Endothelial cell of umbilical vein (primary cell): ENCODE measurements at regions not wholly inside any gene's neighbourhood (a gene's known extent, or its start where the extent isn't known, plus 50 kb on each side); places are given as distances from the start of the nearest gene placed in this dataset.

Experiments
- BruUV-seq: library from RNA; stranded (reverse); fragments of 400-500 nt; replicated peaks from 2 replicates; lab custom pipeline; 2021; lab: Mats Ljungman, UMichigan
- CTCF ChIA-PET: fragments of 300-600, 350-600 bp; sonication (Branson Sonifier 250); formaldehyde crosslinking; loops from one replicate; lab custom pipeline; 2021; ENCODE audit warnings: antibody characterized with exemption, inconsistent platforms; lab: Charles Lee
- POLR2A ChIA-PET: fragments of 300-600, 350-600 bp; sonication (Branson Sonifier 250); formaldehyde crosslinking; loops from one replicate; lab custom pipeline; 2021; ENCODE audit warnings: antibody characterized with exemption, inconsistent platforms; lab: Charles Lee
- DNase-seq: peaks from one replicate; pipeline ENCODE4 v3.0.0-alpha.2; 2011; ENCODE audit warnings: low read depth, low spot score
- FAIRE-seq: peaks from 2 replicates; lab custom pipeline; 2011; peaks lifted over from hg19 to GRCh38; lab: Jason Lieb, UNC
- H2AFZ ChIP-seq: 2 replicates; pipeline ENCODE4 v1.6.0; 2012; ENCODE audit warnings: low read depth, low read length, control low read depth, inconsistent platforms
- H3K27ac ChIP-seq: 2 replicates; pipeline ENCODE4 v1.5.1; 2011; ENCODE audit warnings: low read depth, mild to moderate bottlenecking, control low read depth, low read length, moderate library complexity; ENCODE audit not compliant: insufficient read depth
- H3K27me3 ChIP-seq, 2 experiments: 2 replicates each; pipeline versions ENCODE4 v1.6.0 to v1.6.1; 2011; ENCODE audit warnings: low read length in 2 of 2, mixed read lengths in 1 of 2; ENCODE audit not compliant: control insufficient read depth in 2 of 2, insufficient read depth in 2 of 2
- H3K36me3 ChIP-seq, 2 experiments: 2 replicates in 1 of 2; 3 replicates in 1 of 2; pipeline ENCODE4 v1.5.1; 2011; ENCODE audit warnings: low read length in 2 of 2, mild to moderate bottlenecking in 1 of 2, moderate library complexity in 1 of 2; ENCODE audit not compliant: control insufficient read depth in 2 of 2, insufficient read depth in 2 of 2; ENCODE audit errors: extremely low read depth in 1 of 2
- H3K4me1 ChIP-seq: 3 replicates; pipeline ENCODE4 v1.5.1; 2011; ENCODE audit warnings: mild to moderate bottlenecking, low read length; ENCODE audit not compliant: control insufficient read depth, insufficient read depth; ENCODE audit errors: extremely low read depth
- H3K4me2 ChIP-seq: 2 replicates; pipeline ENCODE4 v1.6.1; 2011; ENCODE audit warnings: low read length, control low read depth, mixed read lengths; ENCODE audit not compliant: insufficient read depth
- H3K4me3 ChIP-seq, 3 experiments: fragments of 200-600 bp in 1 of 3; sonication (generic), shearing (Covaris generic) in 1 of 3; replicated peaks in 1 of 3; 2 replicates each; pipeline ENCODE4 v1.5.1; 2011 to 2016; ENCODE audit warnings: control low read depth in 3 of 3, low read length in 3 of 3, mild to moderate bottlenecking in 2 of 3, inconsistent platforms in 1 of 3, low read depth in 1 of 3, moderate library complexity in 1 of 3; ENCODE audit not compliant: insufficient read depth in 1 of 3
- H3K79me2 ChIP-seq: 2 replicates; pipeline ENCODE4 v1.6.0; 2012; ENCODE audit warnings: low read length, inconsistent platforms; ENCODE audit not compliant: control insufficient read depth, insufficient read depth
- H3K9ac ChIP-seq: replicated peaks from 2 replicates; pipeline ENCODE3; 2011; ENCODE audit warnings: low read length, control low read depth; ENCODE audit not compliant: insufficient read depth; ENCODE audit errors: extremely low read depth
- H3K9me1 ChIP-seq: replicated peaks from 3 replicates; pipeline ENCODE4 v1.6.0; 2011; ENCODE audit warnings: mild to moderate bottlenecking, low read length; ENCODE audit not compliant: control insufficient read depth, insufficient read depth; ENCODE audit errors: extremely low read depth
- H3K9me3 ChIP-seq: replicated peaks from 2 replicates; pipeline ENCODE4 v1.5.1; 2012; ENCODE audit warnings: low read length, inconsistent platforms; ENCODE audit not compliant: control insufficient read depth, insufficient read depth
- H4K20me1 ChIP-seq: replicated peaks from 2 replicates; pipeline ENCODE3; 2011; ENCODE audit warnings: mild to moderate bottlenecking, low read length; ENCODE audit not compliant: control insufficient read depth, insufficient read depth; ENCODE audit errors: extremely low read depth
- EZH2 ChIP-seq: IDR thresholded peaks from 2 replicates; pipeline ENCODE4 v1.6.1; 2012; ENCODE audit warnings: borderline replicate concordance, low read depth, mild to moderate bottlenecking, moderate library complexity, low read length, inconsistent platforms; ENCODE audit not compliant: severe bottlenecking
- FOS ChIP-seq: IDR thresholded peaks from 2 replicates; pipeline ENCODE4 v1.6.1; 2011; ENCODE audit warnings: mild to moderate bottlenecking, low read length, moderate library complexity, borderline replicate concordance; ENCODE audit not compliant: insufficient read depth
- GATA2 ChIP-seq: IDR thresholded peaks from 2 replicates; pipeline ENCODE4 v1.7.0; 2011; ENCODE audit warnings: low read depth, mild to moderate bottlenecking, moderate library complexity, mixed read lengths, low read length; ENCODE audit not compliant: insufficient read length, insufficient read depth
- JUN ChIP-seq: IDR thresholded peaks from 2 replicates; pipeline ENCODE4 v1.6.1; 2011; ENCODE audit warnings: borderline replicate concordance, low read depth; ENCODE audit not compliant: insufficient read length, insufficient read depth
- MYC ChIP-seq: IDR thresholded peaks from one replicate; pipeline ENCODE4 v1.6.1; 2011; ENCODE audit warnings: mild to moderate bottlenecking, low read depth, low read length
- POLR2A ChIP-seq: IDR thresholded peaks from 2 replicates; pipeline ENCODE4 v1.6.1; 2012; ENCODE audit warnings: low read depth, mild to moderate bottlenecking, control low read depth, low read length
- POLR2AphosphoS5 ChIP-seq: IDR thresholded peaks from 2 replicates; pipeline ENCODE4 v1.6.1; 2012; ENCODE audit warnings: low read depth, mild to moderate bottlenecking, control low read depth, low read length, moderate library complexity; ENCODE audit not compliant: insufficient read depth
- dilution Hi-C: fragments of 300-500 bp; cut with MboI; formaldehyde crosslinking; loops from one replicate; pipeline ENCODE4 v1.15.0; 2019; ENCODE audit warnings: low sequenced_read_pairs; ENCODE audit not compliant: extremely low pct_ligation_motif_present
- intact Hi-C: fragments of 100-400 bp; cut with micrococcal nuclease; formaldehyde crosslinking; loops from one replicate; pipeline ENCODE4 v1.10.0; 2022
- TF ChIP-seq, protein P1 (sequence below), 2 donors: IDR thresholded peaks; 1 replicate in 1 of 2; 2 replicates in 1 of 2; pipeline ENCODE4 v1.5.1; 2011; ENCODE audit warnings: low read length in 2 of 2, mild to moderate bottlenecking in 2 of 2, moderate library complexity in 2 of 2, control low read depth in 1 of 2, inconsistent platforms in 1 of 2, low read depth in 1 of 2; ENCODE audit not compliant: insufficient read depth in 1 of 2; ENCODE audit errors: extremely low read depth in 1 of 2
- TF ChIP-seq, protein P2 (sequence below): IDR thresholded peaks from 2 replicates; pipeline ENCODE4 v1.6.1; 2011; ENCODE audit not compliant: insufficient read depth, insufficient read length

DNA sequence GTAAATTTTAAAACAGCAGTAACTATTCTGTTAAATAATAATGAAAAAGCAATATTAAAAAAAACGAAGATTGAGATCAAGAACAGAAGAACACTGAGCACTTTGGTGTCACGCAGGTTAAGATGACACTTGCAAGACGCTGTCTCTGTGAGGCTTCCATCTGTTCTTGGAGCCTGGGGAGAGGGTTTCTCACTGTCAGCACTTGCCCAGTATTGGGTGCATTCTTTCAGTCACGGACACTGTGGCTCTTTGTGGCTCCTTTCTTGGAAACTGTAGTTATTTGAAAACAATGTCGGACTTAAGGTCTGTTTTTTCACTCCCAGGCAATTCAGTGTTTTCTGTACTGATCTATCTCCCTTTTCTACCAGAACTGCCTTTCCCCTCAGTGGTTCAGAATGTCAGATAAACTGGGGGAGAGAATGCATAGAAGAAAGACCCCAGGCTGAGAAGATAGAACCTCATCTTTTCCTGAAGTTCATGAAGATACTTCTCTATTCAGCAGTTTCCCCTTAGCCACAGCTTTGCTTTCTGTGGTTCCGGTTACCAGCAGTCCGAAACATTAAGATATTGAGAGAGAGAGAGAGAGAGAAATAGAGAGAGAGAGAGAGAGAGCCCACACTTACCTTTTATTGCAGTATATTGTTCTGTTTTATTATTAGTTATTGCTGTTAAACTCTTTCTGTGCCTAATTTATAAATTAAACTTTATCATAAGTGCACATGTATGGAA is 283.3 kb downstream of the DCDC2C start:
- TF ChIP-seq, protein P1, sequence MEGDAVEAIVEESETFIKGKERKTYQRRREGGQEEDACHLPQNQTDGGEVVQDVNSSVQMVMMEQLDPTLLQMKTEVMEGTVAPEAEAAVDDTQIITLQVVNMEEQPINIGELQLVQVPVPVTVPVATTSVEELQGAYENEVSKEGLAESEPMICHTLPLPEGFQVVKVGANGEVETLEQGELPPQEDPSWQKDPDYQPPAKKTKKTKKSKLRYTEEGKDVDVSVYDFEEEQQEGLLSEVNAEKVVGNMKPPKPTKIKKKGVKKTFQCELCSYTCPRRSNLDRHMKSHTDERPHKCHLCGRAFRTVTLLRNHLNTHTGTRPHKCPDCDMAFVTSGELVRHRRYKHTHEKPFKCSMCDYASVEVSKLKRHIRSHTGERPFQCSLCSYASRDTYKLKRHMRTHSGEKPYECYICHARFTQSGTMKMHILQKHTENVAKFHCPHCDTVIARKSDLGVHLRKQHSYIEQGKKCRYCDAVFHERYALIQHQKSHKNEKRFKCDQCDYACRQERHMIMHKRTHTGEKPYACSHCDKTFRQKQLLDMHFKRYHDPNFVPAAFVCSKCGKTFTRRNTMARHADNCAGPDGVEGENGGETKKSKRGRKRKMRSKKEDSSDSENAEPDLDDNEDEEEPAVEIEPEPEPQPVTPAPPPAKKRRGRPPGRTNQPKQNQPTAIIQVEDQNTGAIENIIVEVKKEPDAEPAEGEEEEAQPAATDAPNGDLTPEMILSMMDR (IDR thresholded peaks at IDR 0.05; ENCODE audit: extremely low read depth in 1 of 2, insufficient read depth in 1 of 2, low read depth in 1 of 2, low read length in 2 of 2): no peak
- no peak for TF ChIP-seq EZH2
- no peak for TF ChIP-seq FOS
- TF ChIP-seq POLR2A: no peak
- TF ChIP-seq, protein P2, sequence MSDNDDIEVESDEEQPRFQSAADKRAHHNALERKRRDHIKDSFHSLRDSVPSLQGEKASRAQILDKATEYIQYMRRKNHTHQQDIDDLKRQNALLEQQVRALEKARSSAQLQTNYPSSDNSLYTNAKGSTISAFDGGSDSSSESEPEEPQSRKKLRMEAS: no peak
- no peak for TF ChIP-seq POLR2AphosphoS5
- TF ChIP-seq GATA2: no peak
- no peak for TF ChIP-seq JUN
- TF ChIP-seq MYC: no peak
- H3K4me2 ChIP-seq: no peak overlapping the region
- no peaks in the 10 kb centered on the region for H3K9me3 ChIP-seq
- H3K79me2 ChIP-seq: no peaks in the 10 kb centered on the region
- no peak overlapping the region for H2AFZ ChIP-seq
- dilution Hi-C loops (no loop called here), intact Hi-C loops (no loop called here)
- no peak overlapping the region for H3K9ac ChIP-seq
- H4K20me1 ChIP-seq: no peaks in the 10 kb centered on the region
- no peaks in the 10 kb centered on the region for H3K9me1 ChIP-seq
- FAIRE-seq: no peak
- no peak overlapping the region for H3K27ac ChIP-seq
- no peaks in the 10 kb centered on the region for H3K36me3 ChIP-seq
- DNase-seq: no peak
- CTCF ChIA-PET: no interaction called here
- H3K27me3 ChIP-seq: no peaks in the 10 kb centered on the region
- no TSS peak for BruUV-seq
- POLR2A ChIA-PET: no interaction called here
- H3K4me1 ChIP-seq: no peaks in the 10 kb centered on the region
- H3K4me3 ChIP-seq: no peak overlapping the region
